GM12878 (cell line): ENCODE measurements at regions not wholly inside any gene's neighbourhood (a gene's known extent, or its start where the extent isn't known, plus 50 kb on each side); places are given as distances from the start of the nearest gene placed in this dataset.

Source experiments
- ATAC-seq: fragments of 200-7000 bp; cut with Tn5 transposase; 3 replicates; pipeline ENCODE4 v1.9.1; 2020; ENCODE audit warnings: mild to moderate bottlenecking, moderate library complexity
- BruUV-seq: library from RNA; stranded (reverse); fragments of 400-500 nt; replicated peaks from 2 replicates; lab custom pipeline; 2021; lab: Mats Ljungman, UMichigan
- CTCF ChIA-PET: fragments of 300-600 bp; sonication (Branson Sonifier 250); formaldehyde crosslinking; extraction: SDS; loops from one replicate; lab custom pipeline; 2021; ENCODE audit warnings: inconsistent platforms; lab: Yijun Ruan, JAX
- POLR2A ChIA-PET: fragments of 350-600 bp; formaldehyde crosslinking; extraction: SDS; loops from one replicate; lab custom pipeline; 2021; ENCODE audit warnings: inconsistent platforms; lab: Charles Lee
- RAD21 ChIA-PET: fragments of 300-600 bp; sonication (Branson Sonifier 250); formaldehyde crosslinking; loops from one replicate; lab custom pipeline; 2023; ENCODE audit warnings: antibody characterized with exemption; ENCODE audit not compliant: unreplicated experiment; lab: Charles Lee
- SMC1A ChIA-PET: fragments of 300-600 bp; sonication (Branson Sonifier 250); formaldehyde crosslinking; loops from one replicate; lab custom pipeline; 2023; ENCODE audit not compliant: unreplicated experiment, uncharacterized antibody; lab: Charles Lee
- DNase-seq: peaks from one replicate; pipeline ENCODE4 v3.0.0-alpha.2; 2011; ENCODE audit warnings: low read depth, low spot score
- FAIRE-seq: peaks from 3 replicates; lab custom pipeline; 2011; peaks lifted over from hg19 to GRCh38; lab: Jason Lieb, UNC
- H2AFZ ChIP-seq: 2 replicates; pipeline ENCODE4 v1.6.0; 2011; ENCODE audit warnings: low read depth, low read length, control low read depth; ENCODE audit not compliant: control insufficient read depth
- H3K27ac ChIP-seq: 2 replicates; pipeline ENCODE4 v1.5.1; 2011; ENCODE audit warnings: control low read depth; ENCODE audit not compliant: control insufficient read depth, insufficient read depth
- H3K27me3 ChIP-seq, 2 experiments: replicated peaks in 1 of 2; 2 replicates each; pipeline versions ENCODE4 v1.6.0 to v1.6.1; 2011; ENCODE audit warnings: low read length in 1 of 2; ENCODE audit not compliant: control insufficient read depth in 2 of 2, insufficient read depth in 2 of 2
- H3K36me3 ChIP-seq, 2 experiments: 2 replicates each; pipeline ENCODE4 v1.5.1; 2011; ENCODE audit warnings: low read length in 1 of 2; ENCODE audit not compliant: control insufficient read depth in 2 of 2, insufficient read depth in 2 of 2
- H3K4me1 ChIP-seq: 2 replicates; pipeline ENCODE4 v1.6.1; 2011; ENCODE audit warnings: mild to moderate bottlenecking, low read length, moderate library complexity, mixed read lengths; ENCODE audit not compliant: control insufficient read depth, insufficient read depth
- H3K4me2 ChIP-seq: 2 replicates; pipeline ENCODE4 v1.6.0; 2011; ENCODE audit warnings: control low read depth; ENCODE audit not compliant: control insufficient read depth, insufficient read depth
- H3K4me3 ChIP-seq: fragments of 200-600 bp; sonication (generic); 2 replicates; pipeline ENCODE4 v1.5.1; 2016
- H3K79me2 ChIP-seq: 2 replicates; pipeline ENCODE4 v1.6.0; 2011; ENCODE audit warnings: low read length; ENCODE audit not compliant: control insufficient read depth, insufficient read depth
- H3K9ac ChIP-seq: 2 replicates; pipeline ENCODE4 v1.8.0; 2011; ENCODE audit warnings: low read length, control low read depth, mixed read lengths; ENCODE audit not compliant: control insufficient read depth, insufficient read depth
- H3K9me3 ChIP-seq: replicated peaks from 3 replicates; pipeline ENCODE4 v1.5.1; 2011; ENCODE audit warnings: mild to moderate bottlenecking, low read length; ENCODE audit not compliant: control insufficient read depth, insufficient read depth
- H4K20me1 ChIP-seq: 2 replicates; pipeline ENCODE4 v1.6.0; 2011; ENCODE audit not compliant: control insufficient read depth, insufficient read depth
- ATF7 ChIP-seq: fragments of 450-650 bp; IDR thresholded peaks from 2 replicates; pipeline ENCODE4 v1.6.1; 2016; ENCODE audit warnings: low read depth, mild to moderate bottlenecking
- FOXK2 ChIP-seq: fragments of 450-650 bp; IDR thresholded peaks from 2 replicates; pipeline ENCODE4 v1.6.1; 2017; ENCODE audit warnings: mild to moderate bottlenecking, moderate library complexity
- FOXM1 ChIP-seq: IDR thresholded peaks from 2 replicates; pipeline ENCODE4 v1.6.1; 2012; ENCODE audit warnings: low read depth, mild to moderate bottlenecking, inconsistent platforms, low read length, moderate library complexity
- HDAC2 ChIP-seq: fragments of 200-600 bp; sonication (generic); IDR thresholded peaks from 2 replicates; pipeline ENCODE4 v1.6.1; 2017
- JUNB ChIP-seq: IDR thresholded peaks from 2 replicates; pipeline ENCODE4 v1.6.1; 2016; ENCODE audit warnings: antibody characterized with exemption, mild to moderate bottlenecking
- NRF1 ChIP-seq: conservative IDR thresholded peaks from 2 replicates; pipeline ENCODE4 v1.6.1; 2011; ENCODE audit warnings: mild to moderate bottlenecking, low read depth, low read length, improper control_type of control experiment
- POLR2A ChIP-seq: IDR thresholded peaks from 2 replicates; pipeline ENCODE4 v1.6.1; 2011; ENCODE audit warnings: low read depth, mild to moderate bottlenecking, low read length
- POU2F2 ChIP-seq: IDR thresholded peaks from 3 replicates; pipeline ENCODE4 v1.6.1; 2011; ENCODE audit warnings: low read depth, mild to moderate bottlenecking, low read length, borderline replicate concordance
- RAD21 ChIP-seq: IDR thresholded peaks from 2 replicates; pipeline ENCODE4 v1.6.1; 2011; ENCODE audit warnings: mild to moderate bottlenecking, low read depth, low read length, moderate library complexity; ENCODE audit not compliant: insufficient read depth
- RB1 ChIP-seq: fragments of 450-650 bp; formaldehyde crosslinking; IDR thresholded peaks from 2 replicates; pipeline ENCODE4 v1.6.1; 2017; ENCODE audit warnings: mild to moderate bottlenecking, borderline replicate concordance
- SMC3 ChIP-seq: IDR thresholded peaks from 2 replicates; pipeline ENCODE4 v1.6.1; 2011; ENCODE audit warnings: low read length, improper control_type of control experiment, borderline replicate concordance
- STAT1 ChIP-seq: fragments of 450-650 bp; conservative IDR thresholded peaks from 2 replicates; pipeline ENCODE4 v1.6.1; 2014; ENCODE audit warnings: antibody characterized with exemption, mild to moderate bottlenecking
- YY1 ChIP-seq: IDR thresholded peaks from 2 replicates; pipeline ENCODE4 v1.6.1; 2011; ENCODE audit warnings: low read depth, mild to moderate bottlenecking, low read length
- WGBS: methylation state at CpG from one replicate; pipeline ENCODE4 v1.1.6; 2016; ENCODE audit warnings: low lambda C conversion rate; ENCODE audit not compliant: insufficient replicate concordance, insufficient coverage; ENCODE audit errors: missing lambda C conversion rate; 5-methylcytosine and 5-hydroxymethylcytosine counted together
- in situ Hi-C: fragments of 300-500 bp; cut with MboI; formaldehyde crosslinking; loops from 9 replicates; pipeline ENCODE4 v1.14.3; 2018; ENCODE audit warnings: mixed read lengths
- intact Hi-C: fragments of 100-400 bp; cut with micrococcal nuclease; formaldehyde crosslinking; loops from one replicate; pipeline ENCODE4 v1.14.2; 2022; ENCODE audit not compliant: unreplicated experiment
- TF ChIP-seq, protein P1 (sequence below), 3 experiments: IDR thresholded peaks in 2 of 3; conservative IDR thresholded peaks in 1 of 3; 2 replicates each; pipeline ENCODE4 v1.5.1; 2011; ENCODE audit warnings: low read depth in 3 of 3, low read length in 3 of 3, mild to moderate bottlenecking in 3 of 3, control low read depth in 2 of 3, moderate library complexity in 2 of 3, inconsistent platforms in 1 of 3, mixed read lengths in 1 of 3; ENCODE audit not compliant: control insufficient read depth in 2 of 3, insufficient read depth in 1 of 3; ENCODE audit errors: extremely low read depth in 1 of 3

DNA sequence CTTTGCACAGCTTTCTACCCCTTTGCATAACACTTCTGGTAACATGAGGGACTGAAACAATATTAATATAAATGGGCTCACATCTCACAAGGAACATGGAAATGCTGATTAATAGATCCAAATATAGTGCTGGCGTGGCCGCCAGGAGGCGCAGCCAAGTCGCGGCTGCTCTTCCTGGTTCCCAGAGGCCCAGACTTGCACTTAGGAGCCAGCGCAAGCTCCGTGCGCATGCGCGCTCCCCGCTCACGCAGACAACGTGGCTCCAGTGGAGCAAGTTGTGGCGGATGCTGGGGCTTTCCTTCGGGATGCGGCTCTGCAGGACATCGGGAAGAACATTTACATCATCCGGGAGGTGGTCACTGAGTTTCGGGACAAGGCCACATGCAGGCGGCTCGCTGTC is 318.3 kb upstream of the SLC7A11 start (continued):
- TF ChIP-seq FOXK2, result no peak
- TF ChIP-seq POLR2A, result no peak
- no peak for TF ChIP-seq STAT1
- TF ChIP-seq, all 136 proteins: peak for 0

DNA sequence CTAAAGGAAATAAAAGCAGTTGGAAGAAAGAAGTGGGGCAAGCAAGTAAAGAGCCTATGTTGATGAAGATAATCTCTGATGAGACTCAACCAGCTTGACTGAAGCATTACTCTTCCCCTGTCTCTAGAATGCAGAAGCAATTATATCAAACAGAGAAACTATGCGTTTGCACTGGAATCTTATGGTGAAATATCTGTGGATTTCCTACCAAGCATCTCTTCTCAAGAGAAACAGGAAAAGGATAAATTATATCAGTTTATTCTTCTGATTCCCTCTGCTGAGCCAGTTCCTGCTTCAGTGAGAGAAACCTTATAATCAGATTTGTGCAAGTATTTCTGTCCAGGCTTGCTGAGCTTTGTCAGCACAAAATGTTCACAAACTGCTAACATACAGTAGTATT is 316.7 kb upstream of the SLC7A11 start:
- no peak overlapping the region for H3K4me2 ChIP-seq
- ATAC-seq, result no peak
- intact Hi-C loops (no loop called here), in situ Hi-C loops (no loop called here)
- ChIA-PET SMC1A (interaction anchor here (1.2 to 2.0 kb wide), 3 partner anchors 10 to 122 kb away, joined by 3 to 6 read pairs (median 6); no protein-coding TSS in a partner anchor), CTCF (interaction anchor here (0.6 to 1.4 kb wide), 2 partner anchors 10 to 20 kb away, joined by 3 to 4 read pairs; no protein-coding TSS in a partner anchor), POLR2A (no interaction called here), RAD21 (interaction anchor here (0.5 kb wide), 1 partner anchor 352 kb away, joined by 4 read pairs; no protein-coding TSS in a partner anchor)
- no peaks in the 10 kb centered on the region for H3K79me2 ChIP-seq
- H3K27ac ChIP-seq, result no peak overlapping the region
- no peaks in the 10 kb centered on the region; the same call in 2 of the 3 replicates for H3K9me3 ChIP-seq
- TF ChIP-seq NRF1, result no peak
- TF ChIP-seq ATF7, result no peak
- TF ChIP-seq RB1, result no peak
- TF ChIP-seq JUNB, result no peak
- no peak for TF ChIP-seq HDAC2
- H3K4me1 ChIP-seq, result no peaks in the 10 kb centered on the region
- FAIRE-seq, result no peak
- H3K9ac ChIP-seq, result no peak overlapping the region
- 36% methylated on average over 1 of the region's 1 CpG for WGBS
- no peak overlapping the region for H2AFZ ChIP-seq
- no peaks in the 10 kb centered on the region for H3K36me3 ChIP-seq
- no peaks in the 10 kb centered on the region for H4K20me1 ChIP-seq
- DNase-seq, result no peak
- no peak overlapping the region for H3K4me3 ChIP-seq
- H3K27me3 ChIP-seq, result no peaks in the 10 kb centered on the region
- BruUV-seq, result no TSS peak

DNA sequence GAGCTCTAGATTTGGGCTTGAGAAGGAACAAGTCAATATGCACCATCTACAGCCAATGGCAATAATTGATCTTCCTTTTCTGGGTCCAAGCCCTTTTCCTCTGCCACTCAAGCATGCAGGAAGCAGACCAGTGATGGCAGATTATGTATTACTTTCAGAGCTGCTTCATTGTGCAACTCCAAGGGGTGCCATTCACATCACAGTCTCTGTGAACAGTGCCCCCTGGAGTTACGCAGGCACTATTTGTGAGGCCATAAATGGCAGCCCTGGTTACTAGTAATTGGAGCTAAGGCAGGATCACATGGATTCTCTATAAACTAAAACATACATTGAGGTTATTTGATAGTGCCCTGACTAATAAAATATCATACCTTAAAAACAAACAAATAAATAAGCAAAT is 313.4 kb upstream of the SLC7A11 start:
- H3K79me2 ChIP-seq, result no peaks in the 10 kb centered on the region
- no peaks in the 10 kb centered on the region for H4K20me1 ChIP-seq
- in situ Hi-C loops (no loop called here), intact Hi-C loops (no loop called here)
- no TSS peak for BruUV-seq
- H3K4me2 ChIP-seq, result no peak overlapping the region
- no peaks in the 10 kb centered on the region for H3K9me3 ChIP-seq
- peak; percentile 87 for ATAC-seq
- H3K4me3 ChIP-seq, result no peak overlapping the region
- POLR2A ChIA-PET, result no interaction called here
- no peak overlapping the region for H3K9ac ChIP-seq
- FAIRE-seq, result no peak
- SMC1A ChIA-PET, result interaction anchor here (0.7 to 1.1 kb wide), 5 partner anchors 21 to 520 kb away, joined by 3 to 4 read pairs (median 3); no protein-coding TSS in a partner anchor
- H3K36me3 ChIP-seq, result no peaks in the 10 kb centered on the region
- H2AFZ ChIP-seq, result no peak overlapping the region
- no peaks in the 10 kb centered on the region for H3K4me1 ChIP-seq
- RAD21 ChIA-PET, result interaction anchor here (0.8 to 1.4 kb wide), 3 partner anchors 365 to 520 kb away, joined by 3 to 5 read pairs (median 3); no protein-coding TSS in a partner anchor
- TF ChIP-seq YY1, result 0 out of 2 replicates have a peak, but pooled peaks have one; percentile 43
- peak; percentile 33; the same call in 1 of the 2 replicates for TF ChIP-seq RAD21
- TF ChIP-seq, protein P1, sequence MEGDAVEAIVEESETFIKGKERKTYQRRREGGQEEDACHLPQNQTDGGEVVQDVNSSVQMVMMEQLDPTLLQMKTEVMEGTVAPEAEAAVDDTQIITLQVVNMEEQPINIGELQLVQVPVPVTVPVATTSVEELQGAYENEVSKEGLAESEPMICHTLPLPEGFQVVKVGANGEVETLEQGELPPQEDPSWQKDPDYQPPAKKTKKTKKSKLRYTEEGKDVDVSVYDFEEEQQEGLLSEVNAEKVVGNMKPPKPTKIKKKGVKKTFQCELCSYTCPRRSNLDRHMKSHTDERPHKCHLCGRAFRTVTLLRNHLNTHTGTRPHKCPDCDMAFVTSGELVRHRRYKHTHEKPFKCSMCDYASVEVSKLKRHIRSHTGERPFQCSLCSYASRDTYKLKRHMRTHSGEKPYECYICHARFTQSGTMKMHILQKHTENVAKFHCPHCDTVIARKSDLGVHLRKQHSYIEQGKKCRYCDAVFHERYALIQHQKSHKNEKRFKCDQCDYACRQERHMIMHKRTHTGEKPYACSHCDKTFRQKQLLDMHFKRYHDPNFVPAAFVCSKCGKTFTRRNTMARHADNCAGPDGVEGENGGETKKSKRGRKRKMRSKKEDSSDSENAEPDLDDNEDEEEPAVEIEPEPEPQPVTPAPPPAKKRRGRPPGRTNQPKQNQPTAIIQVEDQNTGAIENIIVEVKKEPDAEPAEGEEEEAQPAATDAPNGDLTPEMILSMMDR (IDR thresholded peaks at IDR 0.05 in 2 of 3, conservative IDR thresholded peaks at IDR 0.05 in 1 of 3; ENCODE audit: control insufficient read depth in 2 of 3, extremely low read depth in 1 of 3, insufficient read depth in 1 of 3, low read depth in 3 of 3, low read length in 3 of 3), result peak; percentile 31 to 46 (median 41); a peak in 5 of 6 replicates
- TF ChIP-seq POU2F2, result no peak
- peak; percentile 33; the same call in 1 of the 2 replicates for TF ChIP-seq SMC3
- TF ChIP-seq FOXM1, result no peak
- no peak for DNase-seq
- H3K27ac ChIP-seq, result no peak overlapping the region
- CTCF ChIA-PET, result interaction anchor here (0.5 to 2.4 kb wide), 13 partner anchors 10 to 452 kb away, joined by 3 to 10 read pairs (median 3); no protein-coding TSS in a partner anchor
- 58% methylated on average over 1 of the region's 1 CpG for WGBS
- no peaks in the 10 kb centered on the region for H3K27me3 ChIP-seq
